WTC11 (cell line): ENCODE measurements at regions not wholly inside any gene's neighbourhood (a gene's known extent, or its start where the extent isn't known, plus 50 kb on each side); places are given as distances from the start of the nearest gene placed in this dataset.

ENCODE experiments used
- ATF1 ChIP-seq: sonication (generic); formaldehyde crosslinking; IDR thresholded peaks from 2 replicates; pipeline ENCODE4 v1.8.1; 2023; ENCODE audit warnings: mild to moderate bottlenecking, moderate library complexity, missing genetic modification reagents
- ATF3 ChIP-seq: sonication (generic); formaldehyde crosslinking; conservative IDR thresholded peaks from 2 replicates; pipeline ENCODE4 v1.8.1; 2022; ENCODE audit warnings: mild to moderate bottlenecking, missing genetic modification reagents
- CBFB ChIP-seq: sonication (generic); formaldehyde crosslinking; IDR thresholded peaks from 2 replicates; pipeline ENCODE4 v1.8.1; 2022; ENCODE audit warnings: mild to moderate bottlenecking, low read depth, missing genetic modification reagents
- CREB1 ChIP-seq: sonication (generic); formaldehyde crosslinking; IDR thresholded peaks from 2 replicates; pipeline ENCODE4 v1.8.0; 2023; ENCODE audit warnings: mild to moderate bottlenecking, missing genetic modification reagents
- CREM ChIP-seq: sonication (generic); formaldehyde crosslinking; IDR thresholded peaks from 2 replicates; pipeline ENCODE4 v1.8.1; 2022; ENCODE audit warnings: mild to moderate bottlenecking, missing genetic modification reagents, moderate library complexity
- CTCF ChIP-seq: fragments of 200-600 bp; IDR thresholded peaks from 2 replicates; pipeline ENCODE4 v1.8.0; 2022; ENCODE audit warnings: antibody characterized with exemption
- E2F1 ChIP-seq: sonication (generic); formaldehyde crosslinking; IDR thresholded peaks from 2 replicates; pipeline ENCODE4 v1.8.0; 2022; ENCODE audit warnings: mild to moderate bottlenecking, missing genetic modification reagents
- FOXP1 ChIP-seq: sonication (generic); formaldehyde crosslinking; IDR thresholded peaks from 2 replicates; pipeline ENCODE4 v1.8.0; 2022; ENCODE audit warnings: missing genetic modification reagents, mild to moderate bottlenecking, moderate library complexity, borderline replicate concordance
- SP1 ChIP-seq: sonication (generic); formaldehyde crosslinking; conservative IDR thresholded peaks from 2 replicates; pipeline ENCODE4 v1.8.1; 2022; ENCODE audit warnings: missing genetic modification reagents
- TP53 ChIP-seq: sonication (generic); formaldehyde crosslinking; IDR thresholded peaks from 2 replicates; pipeline ENCODE4 v1.8.1; 2023; ENCODE audit warnings: mild to moderate bottlenecking, missing genetic modification reagents
- ZNF232 ChIP-seq: sonication (generic); formaldehyde crosslinking; IDR thresholded peaks from 2 replicates; pipeline ENCODE4 v1.8.0; 2022; ENCODE audit warnings: mild to moderate bottlenecking, missing genetic modification reagents
- ZNF317 ChIP-seq: sonication (generic); formaldehyde crosslinking; IDR thresholded peaks from 2 replicates; pipeline ENCODE4 v1.8.1; 2023; ENCODE audit warnings: low read depth, mild to moderate bottlenecking, moderate library complexity, missing genetic modification reagents, borderline replicate concordance
- ZNF512 ChIP-seq: sonication (generic); formaldehyde crosslinking; IDR thresholded peaks from 2 replicates; pipeline ENCODE4 v1.8.1; 2022; ENCODE audit warnings: missing genetic modification reagents, borderline replicate concordance
- TF ChIP-seq, protein P1 (sequence below): sonication (generic); formaldehyde crosslinking; IDR thresholded peaks from 2 replicates; pipeline ENCODE4 v1.8.0; 2022; ENCODE audit warnings: mild to moderate bottlenecking, missing genetic modification reagents

DNA sequence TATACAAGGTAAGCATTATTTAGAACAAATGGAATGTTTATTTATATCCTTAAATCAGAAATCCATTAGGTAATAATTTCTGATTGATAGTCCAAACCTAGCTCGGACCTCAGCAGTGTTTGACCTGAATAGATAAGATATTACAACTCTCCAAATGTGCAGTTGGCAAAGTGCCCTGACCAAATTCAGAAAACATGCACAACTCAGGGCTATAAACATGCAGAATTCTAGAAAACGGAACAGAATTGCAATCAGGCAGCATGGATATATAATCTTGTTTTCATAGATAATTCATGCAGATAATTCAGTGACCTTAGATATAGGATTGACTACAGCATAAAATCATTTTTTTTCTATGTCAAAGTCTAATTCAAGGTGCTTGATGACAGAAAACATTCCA is 626.6 kb upstream of the CITED2 start:
- no peak for TF ChIP-seq CREM (CRISPR knock-in tag)
- TF ChIP-seq CTCF: no peak
- TF ChIP-seq SP1 (CRISPR knock-in tag): no peak
- no peak for TF ChIP-seq TP53 (CRISPR knock-in tag)
- TF ChIP-seq ATF1 (CRISPR knock-in tag): no peak
- TF ChIP-seq ZNF232: no peak
- TF ChIP-seq, protein P1, sequence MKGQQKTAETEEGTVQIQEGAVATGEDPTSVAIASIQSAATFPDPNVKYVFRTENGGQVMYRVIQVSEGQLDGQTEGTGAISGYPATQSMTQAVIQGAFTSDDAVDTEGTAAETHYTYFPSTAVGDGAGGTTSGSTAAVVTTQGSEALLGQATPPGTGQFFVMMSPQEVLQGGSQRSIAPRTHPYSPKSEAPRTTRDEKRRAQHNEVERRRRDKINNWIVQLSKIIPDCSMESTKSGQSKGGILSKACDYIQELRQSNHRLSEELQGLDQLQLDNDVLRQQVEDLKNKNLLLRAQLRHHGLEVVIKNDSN: no peak
- no peak for TF ChIP-seq CBFB
- no peak for TF ChIP-seq ATF3
- TF ChIP-seq ZNF512 (CRISPR knock-in tag): no peak
- no peak for TF ChIP-seq E2F1 (CRISPR knock-in tag)
- TF ChIP-seq FOXP1 (CRISPR knock-in tag): no peak
- TF ChIP-seq CREB1 (CRISPR knock-in tag): no peak
- TF ChIP-seq ZNF317 (CRISPR knock-in tag): no peak
